HCT116 (cell line): ENCODE measurements at regions not wholly inside any gene's neighbourhood (a gene's known extent, or its start where the extent isn't known, plus 50 kb on each side); places are given as distances from the start of the nearest gene placed in this dataset.

Source experiments
- ATAC-seq: fragments of 200-7000 bp; cut with Tn5 transposase; 2 replicates; pipeline ENCODE4 v1.9.1; 2020; ENCODE audit warnings: mild to moderate bottlenecking, moderate library complexity
- BruUV-seq: library from RNA; stranded (reverse); fragments of 400-500 nt; replicated peaks from 2 replicates; lab custom pipeline; 2021; lab: Mats Ljungman, UMichigan
- CTCF ChIA-PET: fragments of 300-600 bp; sonication (Branson Sonifier 250); formaldehyde crosslinking; loops from one replicate; lab custom pipeline; 2021; ENCODE audit warnings: antibody characterized with exemption; lab: Charles Lee
- POLR2A ChIA-PET: fragments of 300-600, 350-600 bp; sonication (Branson Sonifier 250); formaldehyde crosslinking; loops from one replicate; lab custom pipeline; 2021; ENCODE audit warnings: antibody characterized with exemption; lab: Charles Lee
- RAD21 ChIA-PET, 2 experiments: fragments of 300-600 bp; sonication (Branson Sonifier 250); formaldehyde crosslinking; loops; one replicate each; lab custom pipeline; 2023; ENCODE audit warnings: low total read pairs in 2 of 2; ENCODE audit not compliant: uncharacterized antibody in 2 of 2, unreplicated experiment in 2 of 2, low non-redundant PET in 1 of 2; lab: Charles Lee
- DNase-seq: peaks from one replicate; pipeline ENCODE4 v3.0.0-alpha.2; 2010; ENCODE audit warnings: low read depth, low spot score
- H2AFZ ChIP-seq: fragments of 200-600 bp; shearing (Covaris generic), sonication (generic); 2 replicates; pipeline ENCODE4 v1.6.1; 2017; ENCODE audit warnings: low read depth, mixed run types, mixed read lengths, antibody characterized with exemption, low read length; ENCODE audit not compliant: poor library complexity, severe bottlenecking
- H3K27ac ChIP-seq: 2 replicates; pipeline ENCODE4 v1.5.1; 2012; ENCODE audit warnings: low read depth, low read length
- H3K27me3 ChIP-seq: fragments of 200-600 bp; sonication (generic); 2 replicates; pipeline ENCODE4 v1.6.1; 2016; ENCODE audit warnings: mixed run types, low read length, mixed read lengths; ENCODE audit not compliant: insufficient read depth
- H3K36me3 ChIP-seq, 2 experiments: fragments of 200-500 bp in 1 of 2; fragments of 200-600 bp in 1 of 2; sonication (Bioruptor generic) in 1 of 2; sonication (generic) in 1 of 2; 2 replicates each; pipeline versions ENCODE4 v1.5.1 to v1.6.1; 2014 to 2016; ENCODE audit warnings: low read length in 2 of 2, inconsistent platforms in 1 of 2, mixed read lengths in 1 of 2, mixed run types in 1 of 2; ENCODE audit not compliant: insufficient read depth in 2 of 2, control insufficient read depth in 1 of 2
- H3K4me1 ChIP-seq, 2 experiments: fragments of 200-600 bp in 1 of 2; sonication (generic) in 1 of 2; 2 replicates each; pipeline versions ENCODE4 v1.5.1 to v1.6.1; 2012 to 2017; ENCODE audit warnings: low read length in 2 of 2, inconsistent platforms in 1 of 2, mild to moderate bottlenecking in 1 of 2, mixed read lengths in 1 of 2, mixed run types in 1 of 2, moderate library complexity in 1 of 2; ENCODE audit not compliant: insufficient read depth in 2 of 2, control insufficient read depth in 1 of 2
- H3K4me2 ChIP-seq: fragments of 200-600 bp; sonication (generic); 2 replicates; pipeline ENCODE4 v1.6.1; 2017; ENCODE audit warnings: mixed run types, low read length, mixed read lengths
- H3K4me3 ChIP-seq, 2 experiments: fragments of 200-600 bp in 1 of 2; sonication (generic) in 1 of 2; replicated peaks in 1 of 2; 2 replicates each; pipeline ENCODE4 v1.5.1; 2011 to 2016; ENCODE audit warnings: low read length in 2 of 2, control low read depth in 1 of 2, low read depth in 1 of 2, mild to moderate bottlenecking in 1 of 2, mixed read lengths in 1 of 2, mixed run types in 1 of 2
- H3K79me2 ChIP-seq: fragments of 200-600 bp; sonication (generic); 2 replicates; pipeline ENCODE4 v1.6.1; 2017; ENCODE audit warnings: mild to moderate bottlenecking, mixed run types, low read length, moderate library complexity, mixed read lengths; ENCODE audit not compliant: insufficient read depth
- H3K9ac ChIP-seq: fragments of 200-600 bp; sonication (generic); 2 replicates; pipeline ENCODE4 v1.6.1; 2016; ENCODE audit warnings: low read length, mixed read lengths
- H3K9me2 ChIP-seq: fragments of 200-600 bp; sonication (generic), shearing (Covaris generic); 2 replicates; pipeline ENCODE4 v1.6.1; 2017; ENCODE audit warnings: mixed run types, mild to moderate bottlenecking, moderate library complexity; ENCODE audit not compliant: insufficient read depth
- H3K9me3 ChIP-seq, 2 experiments: fragments of 200-500 bp in 1 of 2; fragments of 200-600 bp in 1 of 2; sonication (Bioruptor generic) in 1 of 2; sonication (generic) in 1 of 2; 2 replicates each; pipeline ENCODE4 v1.6.1; 2014 to 2017; ENCODE audit warnings: low read length in 2 of 2, mixed read lengths in 2 of 2, inconsistent platforms in 1 of 2, low read depth in 1 of 2, mild to moderate bottlenecking in 1 of 2, mixed run types in 1 of 2, moderate library complexity in 1 of 2; ENCODE audit not compliant: control insufficient read depth in 1 of 2, insufficient read depth in 1 of 2
- H4K20me1 ChIP-seq: fragments of 200-600 bp; sonication (generic), shearing (Covaris generic); 2 replicates; pipeline ENCODE4 v1.6.1; 2017; ENCODE audit warnings: mixed run types, mild to moderate bottlenecking, moderate library complexity; ENCODE audit not compliant: insufficient read depth
- CEBPB ChIP-seq: IDR thresholded peaks from 2 replicates; pipeline ENCODE4 v1.6.1; 2012; ENCODE audit warnings: low read depth
- CTCF ChIP-seq, 3 experiments: fragments of 200-600 bp in 1 of 3; sonication (generic) in 1 of 3; IDR thresholded peaks in 2 of 3; conservative IDR thresholded peaks in 1 of 3; 2 replicates each; pipeline ENCODE4 v1.5.1; 2012 to 2017; ENCODE audit warnings: low read depth in 2 of 3, low read length in 2 of 3, antibody characterized with exemption in 1 of 3, borderline replicate concordance in 1 of 3, control low read depth in 1 of 3, mild to moderate bottlenecking in 1 of 3, mixed read lengths in 1 of 3, mixed run types in 1 of 3, moderate library complexity in 1 of 3; ENCODE audit not compliant: insufficient read depth in 1 of 3
- EGR1 ChIP-seq: IDR thresholded peaks from 2 replicates; pipeline ENCODE4 v1.6.1; 2012; ENCODE audit warnings: low read depth
- ELF1 ChIP-seq: IDR thresholded peaks from 2 replicates; pipeline ENCODE4 v1.6.1; 2012; ENCODE audit warnings: low read depth, borderline replicate concordance
- EZH2phosphoT487 ChIP-seq: fragments of 200-600 bp; IDR thresholded peaks from 2 replicates; pipeline ENCODE4 v1.6.1; 2018; ENCODE audit warnings: antibody characterized with exemption, borderline replicate concordance
- JUND ChIP-seq: IDR thresholded peaks from 2 replicates; pipeline ENCODE4 v1.6.1; 2012
- MAX ChIP-seq: IDR thresholded peaks from 2 replicates; pipeline ENCODE4 v1.6.1; 2012
- POLR2A ChIP-seq: IDR thresholded peaks from 2 replicates; pipeline ENCODE4 v1.7.0; 2011; ENCODE audit warnings: borderline replicate concordance; ENCODE audit not compliant: insufficient read depth, insufficient read length; ENCODE audit errors: extremely low read depth
- POLR2AphosphoS5 ChIP-seq: IDR thresholded peaks from 2 replicates; pipeline ENCODE4 v1.6.1; 2011; ENCODE audit warnings: mild to moderate bottlenecking, low read depth, low read length, moderate library complexity
- RAD21 ChIP-seq: IDR thresholded peaks from 2 replicates; pipeline ENCODE4 v1.6.1; 2012; ENCODE audit warnings: low read depth, mild to moderate bottlenecking
- SIN3A ChIP-seq: IDR thresholded peaks from 2 replicates; pipeline ENCODE4 v1.6.1; 2012; ENCODE audit warnings: low read depth
- SP1 ChIP-seq: IDR thresholded peaks from 2 replicates; pipeline ENCODE4 v1.6.1; 2012; ENCODE audit warnings: low read depth
- SRF ChIP-seq: IDR thresholded peaks from 2 replicates; pipeline ENCODE4 v1.6.1; 2012; ENCODE audit warnings: low read depth
- TCF7L2 ChIP-seq: IDR thresholded peaks from 2 replicates; pipeline ENCODE4 v1.7.0; 2011; ENCODE audit warnings: borderline replicate concordance, inconsistent platforms; ENCODE audit not compliant: insufficient read depth, insufficient read length; ENCODE audit errors: extremely low read depth
- YY1 ChIP-seq: IDR thresholded peaks from 2 replicates; pipeline ENCODE4 v1.6.1; 2011; ENCODE audit warnings: low read length, low read depth, moderate library complexity, mild to moderate bottlenecking; ENCODE audit not compliant: insufficient replicate concordance; ENCODE audit errors: extremely low read depth
- ZFX ChIP-seq: fragments of 450-650 bp; IDR thresholded peaks from 2 replicates; pipeline ENCODE4 v1.6.1; 2017
- ZNF274 ChIP-seq: fragments of 200-500 bp; sonication (Bioruptor generic); IDR thresholded peaks from 2 replicates; pipeline ENCODE4 v1.6.1; 2014; ENCODE audit warnings: mild to moderate bottlenecking, low read depth, low read length, inconsistent platforms
- intact Hi-C: fragments of 100-400 bp; cut with micrococcal nuclease; formaldehyde crosslinking; loops from 2 replicates; pipeline ENCODE4 v1.10.0; 2022
- TF ChIP-seq, protein P1 (sequence below): IDR thresholded peaks from 2 replicates; pipeline ENCODE4 v1.6.1; 2012

DNA sequence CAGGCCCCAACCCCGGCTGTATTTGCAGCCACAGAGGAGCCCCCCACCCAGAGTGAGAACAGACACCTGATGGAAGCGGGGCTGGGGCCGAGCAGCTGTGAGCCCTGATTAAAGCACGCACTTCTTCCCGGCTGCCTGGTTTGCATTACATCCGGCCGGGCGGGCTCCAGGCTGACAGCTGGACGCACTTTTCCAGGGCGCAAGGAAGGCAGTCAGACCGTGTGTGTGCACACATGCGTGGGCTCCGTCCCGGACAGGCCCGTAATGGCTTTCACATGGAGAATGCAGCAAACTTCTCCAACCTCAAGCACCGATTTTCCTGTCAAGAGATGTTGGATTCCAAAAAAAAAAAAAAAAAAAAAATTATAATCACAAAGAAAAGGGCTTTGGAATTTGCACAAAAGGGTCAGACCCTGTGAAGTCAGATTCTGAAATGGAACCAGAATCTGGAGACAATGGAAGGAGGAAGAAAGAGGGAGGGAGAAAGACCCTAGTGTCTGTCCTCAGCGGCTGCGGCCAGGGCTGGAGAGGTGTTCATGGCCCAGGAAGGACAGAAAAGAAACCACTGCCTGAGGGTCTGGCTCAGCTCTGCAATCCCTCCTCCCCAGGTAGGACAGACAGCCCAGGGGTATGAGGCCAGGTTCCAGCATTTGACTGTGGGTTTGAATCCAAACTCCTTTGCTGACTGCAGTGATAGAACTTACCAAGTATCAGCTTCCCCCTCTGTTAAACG, 365.5 kb downstream of the MN1 start:
- CTCF ChIA-PET = no interaction called here
- POLR2A ChIA-PET = no interaction called here
- H3K9me2 ChIP-seq = no peaks in the 10 kb centered on the region
- peaks cover 0 to 8% of the 10 kb centered on the region in 2 experiments; a peak in 1 of 4 replicates for H3K9me3 ChIP-seq
- TF ChIP-seq EZH2phosphoT487 (no peak), SRF (no peak), RAD21 (no peak)
- TF ChIP-seq, all 23 proteins: peak for 0
- Histone ChIP-seq H3K4me3 (no peak overlapping the region), H3K27me3 (0 out of 2 replicates have a peak, but pooled peaks cover 4% of the 10 kb centered on the region), H3K9ac (no peak overlapping the region), H3K4me2 (no peak overlapping the region), H4K20me1 (no peaks in the 10 kb centered on the region), H3K36me3 (no peaks in the 10 kb centered on the region), H2AFZ (no peak overlapping the region), H3K4me1 (no peaks in the 10 kb centered on the region), H3K27ac (no peak overlapping the region), H3K79me2 (no peaks in the 10 kb centered on the region)
- ATAC-seq = no peak
- RAD21 ChIA-PET = no interaction called here
- intact Hi-C loops = no loop called here
- no peak for DNase-seq
- no TSS peak for BruUV-seq

DNA sequence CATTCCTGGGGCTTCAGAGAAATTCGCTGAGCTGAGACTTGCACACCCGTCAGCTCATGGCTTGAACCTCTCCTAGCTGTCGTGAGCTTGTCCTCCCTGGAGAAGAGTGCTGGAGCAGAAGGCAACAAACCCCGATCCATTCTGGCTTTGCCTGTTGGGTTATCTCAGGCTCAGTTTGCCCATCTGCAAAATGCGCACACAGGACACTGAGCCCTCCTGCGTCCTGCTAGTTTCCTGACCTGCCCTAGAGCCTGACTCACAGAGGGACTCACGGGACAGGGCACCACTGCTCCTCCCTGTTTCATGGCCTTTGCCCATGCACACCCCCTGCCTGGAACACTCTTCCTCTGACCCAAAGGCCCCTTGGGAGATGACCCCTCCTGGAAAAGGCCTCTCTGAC, 365.0 kb downstream of the MN1 start:
- ChIA-PET CTCF (no interaction called here), POLR2A (no interaction called here), RAD21 (no interaction called here)
- no peak overlapping the region for H2AFZ ChIP-seq
- H3K9me2 ChIP-seq = no peaks in the 10 kb centered on the region
- H3K27ac ChIP-seq = no peak overlapping the region
- ATAC-seq = no peak
- intact Hi-C loops = no loop called here
- H3K27me3 ChIP-seq = 0 out of 2 replicates have a peak, but pooled peaks cover 4% of the 10 kb centered on the region
- no peak overlapping the region for H3K4me3 ChIP-seq
- BruUV-seq = no TSS peak
- DNase-seq = no peak
- H3K4me1 ChIP-seq = no peaks in the 10 kb centered on the region
- H3K36me3 ChIP-seq = no peaks in the 10 kb centered on the region
- H3K9ac ChIP-seq = no peak overlapping the region
- no peaks in the 10 kb centered on the region for H3K79me2 ChIP-seq
- peaks cover 0 to 7% of the 10 kb centered on the region in 2 experiments; a peak in 1 of 4 replicates for H3K9me3 ChIP-seq
- H4K20me1 ChIP-seq = no peaks in the 10 kb centered on the region
- H3K4me2 ChIP-seq = no peak overlapping the region
- TF ChIP-seq MAX (no peak), EZH2phosphoT487 (no peak), POLR2AphosphoS5 (no peak), SIN3A (no peak), JUND (no peak), CTCF (IDR thresholded peaks at IDR 0.05 in 2 of 3, conservative IDR thresholded peaks at IDR 0.05 in 1 of 3; ENCODE audit: borderline replicate concordance in 1 of 3, insufficient read depth in 1 of 3, low read depth in 2 of 3, low read length in 2 of 3) (no peak), ELF1 (no peak), ZNF274 (no peak), TCF7L2 (no peak), SP1 (no peak), POLR2A (no peak), ZFX (no peak), EGR1 (no peak), YY1 (no peak), CEBPB (no peak)
- TF ChIP-seq, protein P1, sequence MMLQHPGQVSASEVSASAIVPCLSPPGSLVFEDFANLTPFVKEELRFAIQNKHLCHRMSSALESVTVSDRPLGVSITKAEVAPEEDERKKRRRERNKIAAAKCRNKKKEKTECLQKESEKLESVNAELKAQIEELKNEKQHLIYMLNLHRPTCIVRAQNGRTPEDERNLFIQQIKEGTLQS = no peak
